Activated T-cell treated with anti-CD3 and anti-CD28 coated beads, Interleukin-2, amount 50 U/mL, for 4 hours (primary cell): ENCODE measurements at regions not wholly inside any gene's neighbourhood (a gene's known extent, or its start where the extent isn't known, plus 50 kb on each side); places are given as distances from the start of the nearest gene placed in this dataset.
"Not testable (repeated sequence)": the region's sequence is repeated elsewhere in the genome, so short reads cannot be mapped to it uniquely, and the experiment has no call there.

ENCODE experiments used
- ATAC-seq, 2 donors: fragments of 200-7000 bp; cut with Tn5 transposase; one replicate each; pipeline ENCODE4 v1.10.0; 2021
- DNase-seq: peaks from one replicate; pipeline ENCODE4 v3.0.0-alpha.2; 2020
- H3K27me3 Mint-ChIP-seq: one replicate; pipeline ENCODE4 v1.8.0; 2021; ENCODE audit warnings: low read depth, mixed read lengths
- H3K36me3 Mint-ChIP-seq: one replicate; pipeline ENCODE4 v1.8.0; 2022; ENCODE audit warnings: mixed read lengths; ENCODE audit not compliant: insufficient read depth
- H3K4me1 Mint-ChIP-seq: one replicate; pipeline ENCODE4 v1.8.0; 2021; ENCODE audit warnings: low read depth, mixed read lengths
- H3K4me3 Mint-ChIP-seq: one replicate; pipeline ENCODE4 v1.8.0; 2021; ENCODE audit warnings: mild to moderate bottlenecking, moderate library complexity, mixed read lengths
- H3K9me3 Mint-ChIP-seq: one replicate; pipeline ENCODE4 v1.8.0; 2021; ENCODE audit warnings: mixed read lengths

DNA sequence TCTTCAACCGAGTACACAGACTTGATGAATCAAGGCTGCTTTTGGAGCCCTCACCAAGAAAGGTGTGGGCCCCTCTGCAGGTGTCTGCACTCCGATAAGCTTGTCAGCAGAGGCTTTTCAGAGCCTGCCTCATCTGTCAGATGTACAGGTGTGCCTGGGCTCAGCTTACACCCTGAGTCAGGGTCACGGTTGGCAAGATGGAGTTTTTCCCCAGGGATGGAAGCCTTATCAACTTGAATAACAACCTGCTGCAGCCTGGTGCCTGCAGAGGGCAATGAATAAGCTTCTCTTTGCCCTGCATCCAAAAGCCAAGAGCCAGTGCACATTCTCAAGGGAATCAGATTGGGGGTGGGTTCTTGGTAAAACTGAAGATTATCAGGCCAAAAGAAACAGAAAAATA, 427.1 kb downstream of the CD83 start:
- no peak for DNase-seq
- Mint-ChIP-seq H3K4me1 (peaks cover 21% of the 10 kb centered on the region), H3K9me3 (no peaks in the 10 kb centered on the region), H3K27me3 (no peaks in the 10 kb centered on the region), H3K4me3 (no peak overlapping the region), H3K36me3 (no peaks in the 10 kb centered on the region)
- no peak for ATAC-seq

DNA sequence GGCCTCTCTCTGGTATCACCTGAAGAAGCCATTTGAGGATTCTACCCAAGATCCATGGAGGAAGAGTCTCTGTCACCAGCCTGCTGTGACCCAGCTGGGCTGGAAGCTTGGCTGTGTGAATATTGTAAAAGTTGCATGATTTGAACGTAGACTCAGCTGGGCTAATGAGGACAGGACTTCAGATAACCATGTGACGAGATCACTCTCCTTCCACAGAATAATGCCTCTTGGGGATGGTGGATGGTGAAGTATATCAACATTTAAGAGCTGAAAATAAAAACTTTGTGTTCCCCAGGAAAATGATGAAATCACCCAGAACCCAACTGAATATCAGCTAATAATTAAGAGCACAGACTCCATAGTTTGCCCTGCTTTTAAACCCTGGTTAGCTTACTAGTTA, 427.9 kb downstream of the CD83 start:
- H3K4me1 Mint-ChIP-seq: peaks cover 21% of the 10 kb centered on the region
- H3K27me3 Mint-ChIP-seq: no peaks in the 10 kb centered on the region

DNA sequence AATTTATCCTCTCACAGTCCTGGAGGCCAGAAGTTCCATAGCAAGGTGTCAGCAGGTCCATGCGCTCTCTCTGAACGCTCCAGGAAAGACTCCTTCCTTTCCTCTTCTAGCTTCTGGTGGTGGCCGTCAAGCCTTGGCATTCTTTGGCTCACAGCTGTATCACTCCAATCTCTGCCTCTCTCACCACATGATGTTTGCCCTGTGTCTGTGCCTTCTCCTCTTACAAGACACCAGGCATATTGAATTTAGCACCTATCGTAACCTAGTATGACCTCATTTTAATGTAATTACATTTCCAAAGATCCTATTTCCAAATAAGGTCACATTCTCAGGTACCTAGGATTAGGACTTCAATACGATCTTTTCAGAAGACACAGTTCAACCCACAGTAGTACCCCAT, 428.5 kb downstream of the CD83 start:
- no peak overlapping the region for H3K4me3 Mint-ChIP-seq
- DNase-seq: no peak
- H3K9me3 Mint-ChIP-seq: no peaks in the 10 kb centered on the region
- no peaks in the 10 kb centered on the region for H3K36me3 Mint-ChIP-seq
- H3K27me3 Mint-ChIP-seq: no peaks in the 10 kb centered on the region
- peaks cover 21% of the 10 kb centered on the region for H3K4me1 Mint-ChIP-seq
- ATAC-seq: no peak

More for the DNA sequence above, 427.9 kb downstream of the CD83 start:
- ATAC-seq: no peak
- no peak for DNase-seq
- Mint-ChIP-seq H3K4me3 (no peak overlapping the region), H3K9me3 (no peaks in the 10 kb centered on the region), H3K36me3 (no peaks in the 10 kb centered on the region)

DNA sequence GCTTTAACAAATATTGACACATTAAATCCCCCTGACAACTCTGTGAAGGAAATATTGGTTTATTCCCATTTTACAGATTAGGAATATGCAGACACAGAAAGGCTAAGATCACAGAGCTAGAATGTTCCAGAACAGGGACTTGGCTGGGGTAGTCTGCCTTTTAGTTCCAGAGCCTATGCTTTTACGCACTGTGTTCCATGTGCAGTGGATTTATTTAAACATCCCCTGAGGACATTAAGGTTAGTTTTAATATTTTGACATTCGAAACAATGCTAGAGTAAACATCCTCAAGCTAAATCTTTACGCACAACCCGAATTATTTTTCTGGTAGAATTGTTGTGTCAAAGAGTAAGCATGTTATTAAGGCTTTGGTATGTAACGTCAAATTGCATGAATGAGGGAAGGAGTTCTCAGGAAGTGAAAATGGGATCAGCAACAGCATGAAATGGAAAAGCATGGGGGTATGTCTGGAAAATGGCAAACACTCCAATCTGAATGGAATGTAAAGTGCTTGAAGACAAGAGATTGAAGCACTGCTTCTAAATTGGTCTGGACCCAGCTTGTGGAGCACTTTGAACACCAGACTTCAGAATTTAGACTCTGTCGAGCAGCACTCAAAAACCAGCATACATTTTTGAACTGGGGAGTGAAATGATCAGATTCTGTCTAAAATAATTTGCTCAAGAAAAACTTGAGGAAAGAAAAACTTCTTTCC, 429.9 kb downstream of the CD83 start:
- Mint-ChIP-seq H3K27me3 (no peaks in the 10 kb centered on the region), H3K9me3 (no peaks in the 10 kb centered on the region), H3K4me3 (no peak overlapping the region), H3K36me3 (no peaks in the 10 kb centered on the region), H3K4me1 (peaks cover 10% of the 10 kb centered on the region)
- DNase-seq: no peak
- ATAC-seq: no peak

DNA sequence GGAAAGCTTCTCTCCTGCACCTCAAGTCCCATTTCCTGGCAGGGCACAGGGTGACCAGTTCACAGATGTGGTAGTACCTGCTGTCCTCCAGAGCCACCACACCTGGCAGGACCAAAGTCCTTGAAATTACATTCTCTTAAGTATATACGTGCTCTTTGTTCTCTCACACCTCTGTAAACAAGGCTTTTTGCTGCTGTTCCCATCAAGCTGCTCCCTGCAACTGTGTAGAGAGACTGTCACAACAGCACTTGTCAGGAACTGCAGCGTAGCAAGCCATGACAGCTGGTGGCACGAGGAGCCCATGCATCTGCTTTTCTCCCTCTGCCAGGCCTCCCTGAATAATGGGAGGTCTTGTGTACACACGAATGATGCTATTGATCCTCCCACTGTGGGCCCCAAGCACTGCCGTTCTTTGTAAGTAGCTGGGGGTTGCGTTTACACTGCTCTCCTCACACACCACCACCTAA, 431.8 kb downstream of the CD83 start:
- Mint-ChIP-seq H3K4me3 (no peak overlapping the region), H3K4me1 (no peaks in the 10 kb centered on the region)
- DNase-seq: no peak

DNA sequence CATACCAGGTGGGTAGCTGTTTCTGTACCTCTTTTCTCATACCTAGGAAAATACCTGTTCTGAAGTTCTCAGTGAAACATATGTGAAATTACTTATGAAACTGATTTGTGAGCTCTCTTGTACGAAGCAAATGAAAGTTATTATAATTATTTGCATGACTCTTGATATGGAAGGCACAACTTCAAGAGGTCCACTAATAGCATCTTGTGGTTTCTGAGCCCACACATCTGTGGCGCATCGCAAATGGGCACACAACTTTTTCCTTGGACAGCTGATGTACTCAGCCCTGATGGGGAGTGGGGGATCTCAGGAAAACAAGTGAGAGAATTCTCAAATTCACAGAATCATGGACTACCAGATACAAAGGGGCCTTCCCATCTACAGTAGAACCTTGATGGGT, 432.3 kb downstream of the CD83 start:
- H3K4me3 Mint-ChIP-seq: no peak overlapping the region
- no peaks in the 10 kb centered on the region for H3K9me3 Mint-ChIP-seq
- no peaks in the 10 kb centered on the region for H3K4me1 Mint-ChIP-seq
- no peaks in the 10 kb centered on the region for H3K27me3 Mint-ChIP-seq
- H3K36me3 Mint-ChIP-seq: no peaks in the 10 kb centered on the region
- DNase-seq: no peak
- no peak for ATAC-seq

More for the DNA sequence above, 431.8 kb downstream of the CD83 start:
- no peaks in the 10 kb centered on the region for H3K36me3 Mint-ChIP-seq
- no peaks in the 10 kb centered on the region for H3K9me3 Mint-ChIP-seq
- no peak for ATAC-seq
- no peaks in the 10 kb centered on the region for H3K27me3 Mint-ChIP-seq

DNA sequence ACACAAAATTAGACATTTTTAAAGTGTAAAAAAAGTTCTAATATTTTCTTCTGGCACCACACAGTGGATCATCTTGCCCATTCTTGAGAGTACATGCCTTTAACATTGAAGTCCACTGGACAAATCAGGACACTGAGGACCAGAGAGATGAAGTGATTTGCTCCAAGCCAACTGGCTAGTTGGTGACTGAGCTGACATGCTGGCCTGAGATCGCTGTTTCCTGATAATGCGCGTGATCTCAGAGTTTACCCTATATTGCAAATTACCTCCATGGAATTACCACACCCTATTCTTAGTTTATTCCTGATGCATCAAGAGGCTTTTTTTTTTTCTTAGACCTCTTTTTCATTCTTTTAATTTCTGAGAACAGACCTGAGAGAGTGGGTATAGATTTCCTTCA, 432.8 kb downstream of the CD83 start:
- H3K36me3 Mint-ChIP-seq: no peaks in the 10 kb centered on the region
- no peak for ATAC-seq
- no peak for DNase-seq
- H3K9me3 Mint-ChIP-seq: no peaks in the 10 kb centered on the region
- no peaks in the 10 kb centered on the region for H3K27me3 Mint-ChIP-seq
- H3K4me3 Mint-ChIP-seq: no peak overlapping the region
- H3K4me1 Mint-ChIP-seq: no peaks in the 10 kb centered on the region

DNA sequence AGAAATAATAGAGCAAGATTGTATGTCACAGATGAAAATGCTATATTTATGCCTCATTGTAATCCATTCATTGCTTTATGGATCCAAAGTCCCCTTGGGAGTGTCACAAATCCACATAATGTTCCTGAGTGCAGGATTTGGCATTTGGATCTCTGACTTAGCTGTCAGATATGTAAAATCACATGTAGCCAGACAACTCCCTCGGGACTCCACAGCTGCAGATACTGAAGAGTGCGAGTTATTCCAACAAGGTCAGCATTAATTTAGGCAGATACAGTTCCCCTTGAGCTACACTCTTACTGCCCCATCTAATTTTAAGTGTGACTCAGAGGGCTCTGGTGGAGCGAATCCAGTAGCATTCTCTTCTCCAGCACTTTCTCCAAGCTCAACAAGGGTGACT, 433.2 kb downstream of the CD83 start:
- ATAC-seq (no peak), DNase-seq (no peak)
- H3K9me3 Mint-ChIP-seq: no peaks in the 10 kb centered on the region
- H3K36me3 Mint-ChIP-seq: no peaks in the 10 kb centered on the region
- no peak overlapping the region for H3K4me3 Mint-ChIP-seq
- no peaks in the 10 kb centered on the region for H3K27me3 Mint-ChIP-seq
- H3K4me1 Mint-ChIP-seq: no peaks in the 10 kb centered on the region

DNA sequence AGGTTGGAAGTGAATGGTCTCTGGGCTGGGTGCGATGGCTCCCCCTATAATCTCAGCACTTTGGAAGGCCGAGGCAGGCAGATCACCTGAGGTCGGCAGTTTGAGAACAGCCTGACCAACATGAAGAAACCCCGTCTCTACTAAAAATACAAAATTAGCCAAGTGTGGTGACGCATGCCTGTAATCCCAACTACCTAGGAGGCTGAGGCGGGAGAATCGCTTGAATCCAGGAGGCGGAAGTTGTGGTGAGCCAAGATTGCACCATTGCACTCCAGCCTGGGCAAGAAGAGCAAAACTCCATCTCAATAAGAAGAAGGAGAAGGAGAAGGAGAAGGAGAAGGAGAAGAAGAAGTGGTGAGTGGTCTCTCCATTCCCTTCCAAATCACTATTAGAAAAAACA, 434.0 kb downstream of the CD83 start:
- not testable (repeated sequence) for H3K4me3 Mint-ChIP-seq, H3K27me3 Mint-ChIP-seq, DNase-seq, H3K4me1 Mint-ChIP-seq, ATAC-seq, H3K9me3 Mint-ChIP-seq, H3K36me3 Mint-ChIP-seq

DNA sequence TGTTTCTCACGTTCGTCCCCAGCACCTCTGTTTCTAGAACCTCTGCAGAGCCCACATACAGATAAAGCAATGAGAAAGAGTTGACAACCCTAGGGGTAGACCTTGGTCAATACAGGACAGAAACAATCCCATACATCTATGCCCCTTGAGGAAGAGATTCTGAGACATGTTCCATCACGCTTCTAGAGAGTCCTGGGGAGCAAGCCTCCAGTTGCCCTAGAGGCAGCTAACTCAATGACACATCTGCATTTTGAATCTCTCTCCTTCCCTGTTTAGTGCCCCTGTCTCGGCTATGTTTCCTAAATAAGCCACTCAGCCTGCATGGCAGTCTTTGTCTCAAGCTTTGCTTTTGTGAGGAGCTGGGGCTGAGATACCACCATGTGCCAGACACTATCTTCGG, 435.3 kb downstream of the CD83 start:
- H3K4me3 Mint-ChIP-seq: no peak overlapping the region
- H3K27me3 Mint-ChIP-seq: no peaks in the 10 kb centered on the region
- no peak for ATAC-seq
- H3K4me1 Mint-ChIP-seq: no peaks in the 10 kb centered on the region
- H3K36me3 Mint-ChIP-seq: no peaks in the 10 kb centered on the region
- no peak for DNase-seq
- no peaks in the 10 kb centered on the region for H3K9me3 Mint-ChIP-seq

DNA sequence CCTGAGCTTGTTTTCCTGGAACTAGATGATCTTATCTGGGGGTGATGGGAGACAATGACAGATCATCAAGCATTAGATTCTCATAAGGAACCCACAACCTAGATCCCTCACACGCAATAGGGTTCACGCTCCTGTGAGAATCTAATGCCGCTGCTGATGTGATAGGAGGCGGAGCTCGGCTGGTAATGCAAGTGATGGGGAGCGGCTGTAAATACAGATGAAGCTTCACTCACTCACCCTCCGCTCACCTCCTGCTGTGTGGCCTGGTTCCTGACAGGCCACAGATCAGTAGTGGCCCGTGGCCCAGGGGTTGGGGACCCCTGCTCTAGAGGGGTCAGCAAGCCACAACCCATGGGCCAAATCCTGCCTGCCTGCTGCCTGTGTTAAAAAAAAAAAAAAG, 435.9 kb downstream of the CD83 start:
- H3K27me3 Mint-ChIP-seq: no peaks in the 10 kb centered on the region
- H3K4me3 Mint-ChIP-seq: no peak overlapping the region
- no peaks in the 10 kb centered on the region for H3K4me1 Mint-ChIP-seq
- no peak for ATAC-seq
- DNase-seq: no peak
- no peaks in the 10 kb centered on the region for H3K9me3 Mint-ChIP-seq
- no peaks in the 10 kb centered on the region for H3K36me3 Mint-ChIP-seq

DNA sequence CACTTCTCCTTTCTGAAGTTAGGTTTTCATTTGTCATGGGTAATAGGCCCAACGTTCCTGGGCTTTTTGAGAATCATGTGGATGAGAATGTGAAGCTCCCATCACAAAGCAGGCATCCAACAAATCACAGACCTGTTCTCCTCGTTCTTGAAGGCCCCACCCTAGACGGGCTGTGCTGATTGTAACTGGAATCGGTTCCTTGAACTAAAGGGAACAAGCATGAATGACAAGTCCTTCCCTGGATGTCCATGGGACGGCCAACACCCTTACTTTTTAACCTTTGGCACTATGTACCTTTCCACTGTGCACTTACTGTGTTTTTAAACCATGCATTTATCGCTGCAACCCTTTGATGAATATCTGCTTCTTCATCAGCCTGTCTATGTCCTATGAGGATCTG, 438.2 kb downstream of the CD83 start:
- H3K9me3 Mint-ChIP-seq: no peaks in the 10 kb centered on the region
- ATAC-seq (no peak), DNase-seq (no peak)
- no peaks in the 10 kb centered on the region for H3K36me3 Mint-ChIP-seq
- no peaks in the 10 kb centered on the region for H3K27me3 Mint-ChIP-seq
- no peaks in the 10 kb centered on the region for H3K4me1 Mint-ChIP-seq
- H3K4me3 Mint-ChIP-seq: no peak overlapping the region

DNA sequence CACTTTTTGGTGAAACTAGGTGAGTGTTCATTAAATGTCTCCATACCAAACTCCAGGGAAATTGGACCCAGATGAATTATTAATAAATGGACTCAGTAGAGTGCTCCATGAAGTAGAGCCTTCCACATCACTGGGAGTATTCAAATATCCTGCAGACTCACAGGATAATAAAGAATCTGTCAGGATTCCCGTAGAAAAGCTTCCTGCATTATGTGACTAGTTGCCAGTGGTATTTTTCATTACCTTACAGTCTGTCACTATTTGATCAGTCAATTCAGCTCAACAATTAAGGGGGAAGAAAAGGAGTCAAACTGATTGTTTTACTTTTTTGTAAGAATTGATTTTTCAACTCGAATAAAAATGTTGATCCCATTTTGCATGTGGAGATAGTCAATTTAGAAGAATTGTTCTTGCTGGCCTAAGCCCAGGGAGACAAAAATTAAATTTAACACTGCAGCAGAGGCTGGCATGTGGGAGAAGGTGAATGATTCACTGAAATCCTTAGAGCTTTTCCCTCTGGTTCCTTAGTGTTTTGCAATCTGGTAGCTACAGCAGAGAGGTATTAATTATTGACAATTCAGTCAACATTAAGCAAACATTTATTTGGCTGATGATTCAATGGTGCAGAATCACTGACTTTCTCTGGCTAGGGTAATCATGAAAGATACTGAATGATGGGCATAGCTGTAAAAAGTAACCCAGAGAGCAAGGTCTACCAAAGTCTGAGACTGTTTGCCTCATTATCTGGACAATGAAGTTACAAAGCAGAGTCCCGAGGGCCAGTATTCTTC, 442.4 kb downstream of the CD83 start:
- Mint-ChIP-seq H3K36me3 (no peaks in the 10 kb centered on the region), H3K4me1 (no peaks in the 10 kb centered on the region), H3K9me3 (peaks cover 4% of the 10 kb centered on the region), H3K27me3 (no peaks in the 10 kb centered on the region), H3K4me3 (no peak overlapping the region)
- DNase-seq (no peak), ATAC-seq (no peak)

DNA sequence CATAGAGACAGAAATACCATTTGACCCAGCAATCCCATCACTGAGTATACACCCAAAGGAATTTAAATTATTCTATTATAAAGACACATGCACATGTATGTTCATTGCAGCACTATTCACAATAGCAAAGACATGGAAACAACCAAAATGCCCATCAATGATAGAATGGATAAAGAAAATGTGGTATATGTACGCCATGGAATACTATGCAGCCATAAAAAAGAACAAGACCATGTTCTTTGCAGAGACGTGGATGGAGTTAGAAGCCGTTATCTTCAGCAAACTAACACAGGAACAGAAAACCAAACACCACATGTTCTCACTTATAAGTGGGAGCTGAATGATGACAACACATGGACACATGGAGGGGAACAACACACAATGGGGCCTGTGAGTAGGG, 444.0 kb downstream of the CD83 start:
- not testable (repeated sequence) for H3K9me3 Mint-ChIP-seq, DNase-seq, ATAC-seq, H3K4me1 Mint-ChIP-seq, H3K27me3 Mint-ChIP-seq, H3K36me3 Mint-ChIP-seq, H3K4me3 Mint-ChIP-seq

DNA sequence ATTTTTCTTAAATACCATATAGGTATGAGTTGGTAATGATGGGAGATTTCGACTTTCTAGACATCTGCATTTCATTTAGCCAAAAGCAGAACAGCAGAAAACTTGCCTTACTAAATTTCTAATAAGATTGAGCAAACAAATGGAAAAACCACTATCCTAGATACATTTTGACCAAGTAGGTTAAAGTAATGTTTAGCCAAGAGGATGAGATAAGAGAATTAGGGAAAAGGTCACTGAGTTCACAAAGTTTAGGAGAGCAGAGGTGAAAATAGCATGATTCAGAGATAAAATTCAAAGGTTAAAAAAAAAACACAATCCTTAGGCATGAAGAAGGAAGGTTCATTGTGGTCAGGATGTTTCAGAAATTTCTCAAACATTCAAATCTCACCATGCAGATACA, 450.3 kb downstream of the CD83 start:
- Mint-ChIP-seq H3K36me3 (no peaks in the 10 kb centered on the region), H3K27me3 (no peaks in the 10 kb centered on the region), H3K9me3 (peaks cover 4% of the 10 kb centered on the region), H3K4me1 (no peaks in the 10 kb centered on the region), H3K4me3 (no peak overlapping the region)
- ATAC-seq (no peak), DNase-seq (no peak)
